Globus pallidus (tissue), 1 donor: ENCODE measurements at regions not wholly inside any gene's neighbourhood (a gene's known extent, or its start where the extent isn't known, plus 50 kb on each side); places are given as distances from the start of the nearest gene placed in this dataset.

Experiments
- DNase-seq: peaks from one replicate; pipeline ENCODE4 v3.0.0-alpha.2; 2015; ENCODE audit warnings: low spot score

DNA sequence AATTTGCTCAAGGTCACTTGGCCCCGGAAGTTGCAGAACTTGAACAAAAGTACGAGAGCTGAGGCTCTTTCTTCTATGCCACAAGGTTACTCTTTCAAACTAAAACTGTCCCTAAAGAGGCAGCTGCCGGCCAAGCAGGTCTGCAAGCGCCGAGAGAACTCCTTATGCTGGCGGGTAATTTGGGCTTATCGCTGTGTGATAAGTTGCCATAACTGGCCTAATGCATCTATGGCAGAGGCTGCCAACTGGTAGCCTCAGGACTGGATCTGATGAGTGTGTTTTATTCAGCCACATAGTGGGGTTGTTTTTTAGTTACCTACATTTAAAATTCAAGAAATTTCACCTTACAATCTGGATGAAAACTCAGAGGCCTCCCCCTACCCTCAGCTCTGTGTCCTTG lies 68.1 kb upstream of the SPOCK1 start:
- no peak for DNase-seq

DNA sequence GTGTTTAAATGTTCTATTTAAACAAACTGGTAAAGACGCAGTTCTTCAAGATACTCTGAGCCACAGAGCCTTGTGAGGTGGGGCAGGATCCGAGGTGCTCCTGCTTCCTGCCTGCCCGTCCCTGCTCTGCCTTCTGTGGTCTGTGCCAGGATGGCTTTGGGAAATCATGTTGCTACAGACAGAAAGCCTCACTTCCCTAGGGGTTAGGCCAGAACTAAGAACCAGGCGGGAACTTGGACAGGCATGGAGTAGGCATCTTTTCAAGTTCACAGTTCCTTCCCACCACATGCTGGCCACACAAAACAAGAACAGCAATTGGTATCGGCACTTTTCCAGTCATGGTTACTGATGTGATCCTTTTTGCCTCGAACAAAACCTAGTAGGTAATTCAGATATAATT lies 67.7 kb upstream of the SPOCK1 start:
- no peak for DNase-seq

DNA sequence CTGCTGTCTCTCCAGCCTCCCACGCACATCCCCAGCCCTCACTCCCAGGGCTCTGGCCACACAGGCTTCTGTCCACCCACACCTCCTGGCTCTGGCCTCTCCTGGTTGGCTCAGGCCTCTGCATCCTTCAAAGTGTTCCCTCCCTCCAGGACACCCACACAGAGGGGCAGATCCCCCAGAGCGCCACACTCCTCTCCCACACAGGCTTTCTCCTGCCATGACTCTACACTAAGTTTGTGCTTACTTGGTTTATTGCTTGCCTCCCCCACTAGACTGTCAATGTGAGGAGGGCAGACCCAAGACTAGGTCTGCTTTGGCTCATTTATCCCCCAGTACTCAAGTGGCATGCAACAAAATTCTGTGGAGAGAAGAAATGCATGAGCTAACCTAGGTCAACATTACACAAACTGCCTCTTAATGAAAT lies 67.0 kb upstream of the SPOCK1 start:
- no peak for DNase-seq

DNA sequence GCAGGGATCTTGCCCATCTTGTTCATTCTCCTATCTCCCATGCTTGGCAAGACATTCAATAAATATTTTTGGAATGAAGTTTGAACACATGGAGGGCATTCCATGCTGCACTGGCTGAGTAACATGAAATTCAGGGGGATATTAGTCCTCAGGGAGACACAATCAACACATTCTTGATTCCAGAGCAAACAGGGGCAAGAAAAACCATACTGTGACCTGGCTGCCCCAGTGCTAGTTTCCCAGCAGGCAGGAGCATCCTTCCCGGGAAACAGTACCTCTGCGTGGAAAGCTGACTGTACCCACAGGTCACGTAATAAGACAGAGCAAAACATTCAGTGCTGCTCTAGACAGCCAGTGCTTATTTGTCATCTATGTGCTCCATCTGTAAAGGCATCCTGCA lies 66.3 kb upstream of the SPOCK1 start:
- DNase-seq: no peak

DNA sequence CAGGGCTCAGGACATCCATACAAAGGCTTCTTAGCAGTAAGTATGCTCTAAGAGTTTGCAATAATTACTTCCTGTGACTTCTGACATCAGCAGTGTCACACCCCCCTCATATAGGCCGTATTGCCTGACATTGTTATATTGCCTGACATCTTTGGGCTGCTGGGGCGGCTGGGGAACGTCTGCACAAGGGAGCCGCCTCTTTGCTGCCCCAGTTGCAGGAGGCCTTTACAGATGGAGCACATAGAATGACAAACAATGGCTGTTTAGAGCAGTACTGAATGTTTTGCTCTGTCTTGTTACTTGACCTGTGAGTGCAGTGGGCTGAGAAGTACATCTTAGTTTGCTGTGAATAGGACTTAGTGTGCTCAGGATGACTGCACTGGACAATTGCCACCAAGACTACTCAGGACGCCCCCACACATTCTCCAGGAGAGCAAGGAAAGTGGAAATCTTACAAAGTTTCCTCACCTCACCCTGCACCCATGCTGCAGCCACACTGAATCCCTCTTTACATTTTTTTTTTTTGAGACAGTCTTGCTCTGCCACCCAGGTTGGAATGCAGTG lies 65.4 kb upstream of the SPOCK1 start:
- DNase-seq: peak; percentile 26

DNA sequence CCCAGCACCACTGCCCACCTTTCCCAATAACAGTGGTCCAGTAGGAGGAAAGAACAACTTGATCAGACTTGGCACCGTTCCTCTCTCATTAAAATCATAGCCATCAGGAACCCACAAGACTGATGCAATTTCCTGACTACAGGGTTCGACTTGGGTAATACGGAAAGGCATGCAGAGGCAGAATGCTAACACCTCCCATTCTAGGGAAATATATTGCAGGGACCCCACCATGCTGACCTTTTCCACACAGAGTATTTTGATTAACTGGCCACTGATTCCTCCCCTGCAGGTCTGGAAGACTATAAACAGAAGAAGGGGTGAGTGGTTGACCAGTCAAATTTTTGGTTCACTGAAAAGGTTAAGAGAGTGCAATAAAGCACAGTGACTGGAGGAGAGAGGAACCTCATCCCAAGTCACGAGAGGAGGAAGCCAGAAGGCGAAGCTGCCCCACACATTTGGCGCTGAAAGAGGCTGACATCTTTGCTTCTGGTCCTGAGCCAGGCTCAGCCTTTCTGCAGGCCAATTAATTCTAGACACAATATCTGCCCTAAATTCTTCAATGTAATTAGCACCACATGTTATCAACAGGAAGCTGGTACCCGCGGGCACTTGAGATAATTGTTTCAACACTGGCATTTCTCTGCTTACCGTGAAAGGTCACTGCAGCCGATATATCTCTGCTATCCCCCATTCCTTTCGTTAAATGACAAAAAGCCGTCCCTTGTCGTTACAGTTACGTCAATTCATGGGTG lies 64.7 kb upstream of the SPOCK1 start:
- peak; percentile 45 for DNase-seq

DNA sequence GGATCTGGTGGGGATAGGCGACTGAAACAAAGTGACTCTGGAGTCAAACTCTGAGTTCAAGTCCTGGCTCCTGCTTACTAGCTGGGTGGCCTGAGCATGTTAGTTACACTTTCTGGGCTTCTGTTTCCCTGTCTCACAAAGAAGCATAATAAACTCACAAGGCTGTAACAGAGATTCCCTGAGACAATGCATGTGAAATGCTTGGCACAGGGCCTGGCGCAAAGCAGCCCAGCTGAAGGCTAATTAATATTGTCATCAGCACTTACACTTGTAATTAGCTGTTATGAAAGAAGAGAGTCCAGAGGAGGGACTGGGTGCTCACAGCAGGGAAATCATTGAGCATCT lies 64.1 kb upstream of the SPOCK1 start:
- DNase-seq: peak; percentile 24

DNA sequence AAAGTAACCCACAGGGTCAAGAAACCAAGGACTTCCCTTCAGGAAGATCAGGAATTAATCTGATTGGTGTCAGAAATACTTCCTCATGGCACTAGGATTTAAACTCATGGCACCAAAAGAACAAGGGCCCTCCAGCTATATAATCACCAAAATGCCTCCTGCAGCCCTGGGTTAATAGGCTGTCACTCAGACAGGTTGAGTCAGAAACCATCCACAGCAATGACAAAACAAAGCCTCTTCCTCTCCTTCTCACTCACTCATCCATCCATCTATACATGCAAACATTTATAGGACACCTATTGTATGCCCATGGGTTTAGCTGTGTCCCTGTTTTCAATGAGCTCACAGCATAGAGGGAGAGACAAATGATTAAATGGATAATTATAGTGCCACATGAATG lies 62.5 kb upstream of the SPOCK1 start:
- DNase-seq: no peak

DNA sequence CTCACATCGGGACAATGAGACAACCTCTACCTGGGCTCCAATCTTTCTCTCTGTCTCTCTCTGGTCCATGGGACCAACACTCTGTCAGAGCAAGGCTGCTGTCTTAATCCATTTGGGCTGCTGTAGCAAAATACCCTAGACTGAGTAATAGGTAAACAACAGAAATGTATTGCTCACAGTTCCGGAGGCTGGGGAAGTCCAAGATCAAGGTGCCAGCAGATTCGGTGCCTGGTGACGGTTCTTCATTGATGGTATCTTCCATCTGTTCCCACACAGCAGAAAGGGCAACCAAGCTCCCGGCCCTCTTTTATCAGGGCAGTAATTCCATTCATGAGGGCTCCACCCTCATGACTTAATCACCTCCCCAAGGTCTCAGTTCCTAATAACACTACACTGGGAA lies 61.3 kb upstream of the SPOCK1 start:
- DNase-seq: no peak
